ENCODE measurements at regions not wholly inside any gene's neighbourhood (a gene's known extent, or its start where the extent isn't known, plus 50 kb on each side); places are given as distances from the start of the nearest gene placed in this dataset.

DNA sequence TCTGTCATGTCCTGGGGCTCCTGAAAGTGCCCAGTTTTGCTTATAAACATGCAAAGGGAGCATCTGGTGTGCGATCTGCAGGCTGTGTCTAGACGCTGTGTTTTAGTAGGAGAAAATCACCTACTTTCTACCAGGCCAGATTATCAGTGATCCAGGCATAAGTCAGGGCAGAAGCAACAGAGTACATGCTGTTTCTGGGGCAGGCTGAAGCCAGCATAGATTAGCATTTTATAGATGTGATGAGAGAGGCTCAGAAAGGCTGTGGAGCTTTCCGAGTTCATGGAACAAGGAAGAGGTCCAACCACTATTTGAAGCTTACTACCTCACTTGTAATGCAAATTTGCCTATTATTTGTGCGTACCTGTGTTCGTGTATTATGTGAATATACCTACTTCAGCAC lies 1208.4 kb upstream of the TENM4 start:
- TF ChIP-seq, protein P1, sequence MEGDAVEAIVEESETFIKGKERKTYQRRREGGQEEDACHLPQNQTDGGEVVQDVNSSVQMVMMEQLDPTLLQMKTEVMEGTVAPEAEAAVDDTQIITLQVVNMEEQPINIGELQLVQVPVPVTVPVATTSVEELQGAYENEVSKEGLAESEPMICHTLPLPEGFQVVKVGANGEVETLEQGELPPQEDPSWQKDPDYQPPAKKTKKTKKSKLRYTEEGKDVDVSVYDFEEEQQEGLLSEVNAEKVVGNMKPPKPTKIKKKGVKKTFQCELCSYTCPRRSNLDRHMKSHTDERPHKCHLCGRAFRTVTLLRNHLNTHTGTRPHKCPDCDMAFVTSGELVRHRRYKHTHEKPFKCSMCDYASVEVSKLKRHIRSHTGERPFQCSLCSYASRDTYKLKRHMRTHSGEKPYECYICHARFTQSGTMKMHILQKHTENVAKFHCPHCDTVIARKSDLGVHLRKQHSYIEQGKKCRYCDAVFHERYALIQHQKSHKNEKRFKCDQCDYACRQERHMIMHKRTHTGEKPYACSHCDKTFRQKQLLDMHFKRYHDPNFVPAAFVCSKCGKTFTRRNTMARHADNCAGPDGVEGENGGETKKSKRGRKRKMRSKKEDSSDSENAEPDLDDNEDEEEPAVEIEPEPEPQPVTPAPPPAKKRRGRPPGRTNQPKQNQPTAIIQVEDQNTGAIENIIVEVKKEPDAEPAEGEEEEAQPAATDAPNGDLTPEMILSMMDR (IDR thresholded peaks at IDR 0.05): no peak
- TF ChIP-seq EZH2 (IDR thresholded peaks at IDR 0.05): no peak
- no peak for TF ChIP-seq EZH2phosphoT487 (IDR thresholded peaks at IDR 0.05)

Measured in neural progenitor cell (in vitro differentiated cells).